T-cell (primary cell): ENCODE measurements at regions not wholly inside any gene's neighbourhood (a gene's known extent, or its start where the extent isn't known, plus 50 kb on each side); places are given as distances from the start of the nearest gene placed in this dataset.

Experiments
- ATAC-seq, 4 experiments: fragments of 200-7000 bp in 3 of 4; fragments of 150-1000 bp in 1 of 4; cut with Tn5 transposase; replicated peaks in 1 of 4; 1 replicate in 3 of 4; 2 replicates in 1 of 4; pipeline ENCODE4 v1.10.0; 2021; ENCODE audit warnings: moderate library complexity in 3 of 4, mild to moderate bottlenecking in 2 of 4, moderate number of reproducible peaks in 1 of 4
- CTCF ChIA-PET, 2 donors: fragments of 300-600 bp; sonication (Branson Sonifier 250); formaldehyde crosslinking; loops; one replicate each; lab custom pipeline; 2022; ENCODE audit warnings: antibody characterized with exemption in 2 of 2; lab: Charles Lee
- POLR2A ChIA-PET, 2 donors: fragments of 300-600 bp; sonication (Branson Sonifier 250); formaldehyde crosslinking; loops; one replicate each; lab custom pipeline; 2022; ENCODE audit warnings: antibody characterized with exemption in 2 of 2; lab: Charles Lee
- DNase-seq, 35 experiments: peaks; one replicate each; pipeline versions ENCODE4 v3.0.0 to v3.0.0-alpha.2; 2013 to 2023
- H3K27ac ChIP-seq: one replicate; pipeline ENCODE4 v1.5.1; 2013; ENCODE audit warnings: low read length
- H3K27me3 ChIP-seq, 2 experiments: replicated peaks in 1 of 2; 1 replicate in 1 of 2; 2 replicates in 1 of 2; pipeline versions ENCODE4 v1.6.1 to v1.7.0; 2013; ENCODE audit warnings: low read length in 1 of 2, mixed read lengths in 1 of 2; ENCODE audit not compliant: control insufficient read depth in 2 of 2, insufficient read depth in 2 of 2; ENCODE audit errors: extremely low read depth in 1 of 2
- H3K36me3 ChIP-seq, 2 donors: 1 replicate in 1 of 2; 2 replicates in 1 of 2; pipeline versions ENCODE4 v1.6.1 to v1.7.0; 2013; ENCODE audit warnings: low read length in 1 of 2; ENCODE audit not compliant: control insufficient read depth in 2 of 2, insufficient read depth in 1 of 2; ENCODE audit errors: extremely low read depth in 1 of 2
- H3K4me1 ChIP-seq, 2 experiments: 1 replicate in 1 of 2; 2 replicates in 1 of 2; pipeline versions ENCODE4 v1.6.1 to v1.7.0; 2013; ENCODE audit warnings: low read length in 2 of 2, mixed read lengths in 1 of 2; ENCODE audit not compliant: insufficient read depth in 2 of 2, control insufficient read depth in 1 of 2; ENCODE audit errors: extremely low read depth in 1 of 2
- H3K4me3 ChIP-seq, 2 donors: 1 replicate in 1 of 2; 2 replicates in 1 of 2; pipeline versions ENCODE4 v1.5.1 to v1.7.0; 2013; ENCODE audit warnings: mild to moderate bottlenecking in 2 of 2, low read length in 1 of 2, moderate library complexity in 1 of 2; ENCODE audit not compliant: control insufficient read depth in 1 of 2; ENCODE audit errors: extremely low read depth in 1 of 2
- H3K9me3 ChIP-seq: 2 replicates; pipeline ENCODE4 v1.7.0; 2013
- H3K27ac Mint-ChIP-seq, 2 donors: one replicate each; pipeline ENCODE4 v1.8.0; 2020 to 2021; ENCODE audit warnings: mild to moderate bottlenecking in 2 of 2, mixed read lengths in 2 of 2
- H3K27me3 Mint-ChIP-seq, 2 donors: one replicate each; pipeline ENCODE4 v1.8.0; 2021 to 2022; ENCODE audit warnings: mixed read lengths in 2 of 2
- H3K36me3 Mint-ChIP-seq: one replicate; pipeline ENCODE4 v1.8.0; 2021; ENCODE audit warnings: mixed read lengths
- H3K4me1 Mint-ChIP-seq, 3 donors: one replicate each; pipeline ENCODE4 v1.8.0; 2020 to 2022; ENCODE audit warnings: mixed read lengths in 3 of 3, mild to moderate bottlenecking in 1 of 3
- H3K4me3 Mint-ChIP-seq, 3 donors: one replicate each; pipeline ENCODE4 v1.8.0; 2020 to 2022; ENCODE audit warnings: mild to moderate bottlenecking in 3 of 3, mixed read lengths in 3 of 3, moderate library complexity in 3 of 3
- H3K9me3 Mint-ChIP-seq, 3 donors: one replicate each; pipeline ENCODE4 v1.8.0; 2020 to 2022; ENCODE audit warnings: mixed read lengths in 3 of 3
- WGBS: methylation state at CpG from one replicate; pipeline ENCODE4 v1.1.5; 2013; ENCODE audit warnings: missing lambda C conversion rate; ENCODE audit not compliant: insufficient coverage; 5-methylcytosine and 5-hydroxymethylcytosine counted together

- ATAC-seq, result no peak
- H3K27me3 Mint-ChIP-seq, result peaks cover 0 to 3% of the 10 kb centered on the region in 2 donors
- Histone ChIP-seq H3K36me3 (no peaks in the 10 kb centered on the region), H3K27ac (no peak overlapping the region), H3K27me3 (peaks cover 0 to 2% of the 10 kb centered on the region in 2 experiments), H3K4me3 (no peak overlapping the region), H3K4me1 (no peaks in the 10 kb centered on the region), H3K9me3 (no peaks in the 10 kb centered on the region)
- no peaks in the 10 kb centered on the region for H3K4me1 Mint-ChIP-seq
- H3K27ac Mint-ChIP-seq, result no peak overlapping the region
- WGBS, result 82% methylated on average over 2 of the region's 3 CpGs
- no peak overlapping the region for H3K4me3 Mint-ChIP-seq
- POLR2A ChIA-PET, result no interaction called here
- CTCF ChIA-PET, result no interaction called here
- DNase-seq, result no peak
- H3K36me3 Mint-ChIP-seq, result no peaks in the 10 kb centered on the region
- peaks cover 3 to 19% (median 14%) of the 10 kb centered on the region in 3 donors for H3K9me3 Mint-ChIP-seq
Observed at GRCh38 chr2:14804902-14805301, 172.4 kb downstream of the LRATD1 start.

DNA sequence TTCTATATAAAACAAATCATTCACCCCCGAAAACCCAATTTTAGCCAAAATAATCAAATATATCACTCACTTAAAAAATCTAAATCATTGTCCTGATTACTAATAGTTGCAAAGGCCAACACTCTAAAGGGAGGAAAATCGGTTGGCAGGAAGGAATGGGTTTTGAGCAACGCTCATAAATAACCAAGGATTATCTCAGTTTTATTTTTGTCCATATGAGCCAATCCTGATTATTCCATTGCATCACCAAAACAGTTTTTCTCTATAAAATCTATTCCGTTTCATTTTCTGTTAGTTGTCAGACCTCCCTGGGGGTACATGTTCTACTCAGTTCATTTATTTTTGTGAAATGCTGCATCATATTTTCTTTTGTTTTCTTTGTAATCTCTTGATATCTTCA is 174.1 kb downstream of the LRATD1 start:
- no peak for ATAC-seq
- Mint-ChIP-seq H3K9me3 (peaks cover 6 to 10% (median 9%) of the 10 kb centered on the region in 3 donors), H3K4me1 (no peaks in the 10 kb centered on the region), H3K36me3 (no peaks in the 10 kb centered on the region), H3K4me3 (no peak overlapping the region), H3K27ac (no peak overlapping the region), H3K27me3 (peaks cover 0 to 3% of the 10 kb centered on the region in 2 donors)
- Histone ChIP-seq H3K27ac (no peak overlapping the region), H3K4me1 (no peaks in the 10 kb centered on the region), H3K36me3 (no peaks in the 10 kb centered on the region), H3K27me3 (peaks cover 0 to 2% of the 10 kb centered on the region in 2 experiments), H3K4me3 (no peak overlapping the region), H3K9me3 (no peaks in the 10 kb centered on the region)
- ChIA-PET CTCF (no interaction called here), POLR2A (no interaction called here)
- no peak for DNase-seq
- no CpG with 5 or more reads among the region's 4 CpGs for WGBS

- no peak overlapping the region for H3K4me3 ChIP-seq
- H3K27me3 Mint-ChIP-seq, result peaks cover 0 to 4% of the 10 kb centered on the region in 2 donors
- POLR2A ChIA-PET, result no interaction called here
- no peaks in the 10 kb centered on the region for H3K36me3 ChIP-seq
- DNase-seq (no peak), ATAC-seq (no peak)
- H3K9me3 ChIP-seq, result no peaks in the 10 kb centered on the region
- H3K4me3 Mint-ChIP-seq, result no peak overlapping the region
- no CpG with 5 or more reads among the region's 1 CpG for WGBS
- H3K9me3 Mint-ChIP-seq, result peaks cover 10 to 23% (median 18%) of the 10 kb centered on the region in 3 donors
- no peaks in the 10 kb centered on the region for H3K36me3 Mint-ChIP-seq
- no peak overlapping the region for H3K27ac ChIP-seq
- no peaks in the 10 kb centered on the region for H3K27me3 ChIP-seq
- no peak overlapping the region for H3K27ac Mint-ChIP-seq
- no peaks in the 10 kb centered on the region for H3K4me1 Mint-ChIP-seq
- CTCF ChIA-PET, result no interaction called here
- no peaks in the 10 kb centered on the region for H3K4me1 ChIP-seq
Observed at GRCh38 chr2:14815201-14815600, 182.7 kb downstream of the LRATD1 start.

DNA sequence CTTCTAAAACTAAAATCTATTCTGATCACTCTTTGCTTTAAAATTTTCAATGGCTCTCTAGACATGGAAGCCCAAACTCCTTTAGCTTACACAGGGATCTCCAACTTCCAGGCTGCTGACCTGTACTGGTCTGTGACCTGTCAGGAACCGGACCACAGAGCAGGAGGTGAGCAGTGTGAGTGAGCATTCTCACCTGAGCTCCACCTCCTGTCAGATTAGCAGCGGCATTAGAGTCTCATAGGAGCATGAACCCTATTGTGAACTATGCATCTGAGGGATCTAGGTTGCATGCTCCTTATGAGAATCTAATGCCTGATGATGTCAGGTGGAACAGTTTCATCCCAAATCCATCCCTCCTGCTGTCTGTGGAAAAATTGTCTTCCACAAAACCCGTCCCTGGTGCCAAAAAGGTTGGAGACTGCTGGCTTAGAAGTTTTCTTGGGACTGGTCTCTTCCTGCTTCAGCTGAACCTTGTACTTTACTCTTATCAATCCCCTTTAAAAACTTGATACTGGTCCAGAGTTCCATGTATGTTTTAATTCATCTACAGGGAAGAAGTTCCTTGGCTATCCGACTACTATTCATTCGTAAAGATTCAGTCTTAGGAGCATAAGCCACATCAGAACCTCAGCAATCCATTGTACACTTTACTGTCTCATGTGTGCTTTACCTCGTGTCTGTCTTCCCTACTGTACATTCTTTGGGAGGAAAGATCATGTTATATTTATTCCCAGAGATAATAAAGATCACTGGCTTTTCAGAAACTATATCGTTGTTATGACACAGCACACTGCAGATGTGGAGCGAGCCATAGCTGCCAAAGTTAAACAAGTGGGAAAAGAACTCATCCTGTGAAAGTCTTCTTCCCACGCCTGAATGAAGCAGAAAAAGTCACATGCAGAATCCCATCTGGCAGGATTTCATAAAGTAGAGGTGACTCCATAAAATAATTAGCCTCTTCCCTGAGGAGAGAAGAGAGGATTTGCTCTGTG is 183.8 kb downstream of the LRATD1 start:
- Histone ChIP-seq H3K9me3 (no peaks in the 10 kb centered on the region), H3K36me3 (no peaks in the 10 kb centered on the region), H3K4me1 (no peaks in the 10 kb centered on the region), H3K4me3 (no peak overlapping the region), H3K27me3 (no peaks in the 10 kb centered on the region), H3K27ac (no peak overlapping the region)
- Mint-ChIP-seq H3K4me1 (no peaks in the 10 kb centered on the region), H3K4me3 (no peak overlapping the region), H3K27me3 (peaks cover 0 to 4% of the 10 kb centered on the region in 2 donors), H3K27ac (no peak overlapping the region), H3K9me3 (peaks cover 7 to 25% (median 22%) of the 10 kb centered on the region in 3 donors), H3K36me3 (no peaks in the 10 kb centered on the region)
- ATAC-seq (no peak), DNase-seq (no peak)
- 82% methylated on average over 3 of the region's 9 CpGs for WGBS
- CTCF ChIA-PET, result no interaction called here
- POLR2A ChIA-PET, result no interaction called here

DNA sequence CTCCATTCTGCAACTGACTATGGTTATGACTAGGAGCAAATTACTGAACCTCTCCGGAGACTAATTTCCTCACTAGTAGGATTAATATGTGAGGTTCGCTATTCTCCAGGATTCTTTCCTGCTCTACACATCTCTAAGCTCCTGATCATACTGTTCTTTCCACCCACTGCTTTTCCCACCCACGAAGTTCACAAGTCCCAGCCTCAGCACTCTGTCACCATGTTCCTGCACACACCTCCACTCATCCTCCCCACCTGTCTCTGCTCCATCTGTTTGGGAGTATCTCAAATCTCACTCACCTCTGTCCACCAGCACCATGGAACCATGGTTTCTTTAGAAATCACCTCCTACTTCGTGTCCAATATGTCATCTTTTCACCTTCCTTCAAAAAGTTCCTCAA is 185.3 kb downstream of the LRATD1 start:
- H3K36me3 ChIP-seq, result no peaks in the 10 kb centered on the region
- H3K4me1 Mint-ChIP-seq, result no peaks in the 10 kb centered on the region
- ChIA-PET CTCF (no interaction called here), POLR2A (no interaction called here)
- H3K27ac ChIP-seq, result no peak overlapping the region
- H3K4me1 ChIP-seq, result no peaks in the 10 kb centered on the region
- H3K9me3 Mint-ChIP-seq, result peaks cover 3 to 21% (median 19%) of the 10 kb centered on the region in 3 donors
- no peak overlapping the region for H3K27ac Mint-ChIP-seq
- H3K4me3 ChIP-seq, result no peak overlapping the region
- 48% methylated on average over 2 of the region's 4 CpGs for WGBS
- ATAC-seq (no peak), DNase-seq (no peak)
- H3K27me3 Mint-ChIP-seq, result peaks cover 0 to 4% of the 10 kb centered on the region in 2 donors
- no peaks in the 10 kb centered on the region for H3K27me3 ChIP-seq
- no peaks in the 10 kb centered on the region for H3K9me3 ChIP-seq
- H3K36me3 Mint-ChIP-seq, result no peaks in the 10 kb centered on the region
- no peak overlapping the region for H3K4me3 Mint-ChIP-seq

DNA sequence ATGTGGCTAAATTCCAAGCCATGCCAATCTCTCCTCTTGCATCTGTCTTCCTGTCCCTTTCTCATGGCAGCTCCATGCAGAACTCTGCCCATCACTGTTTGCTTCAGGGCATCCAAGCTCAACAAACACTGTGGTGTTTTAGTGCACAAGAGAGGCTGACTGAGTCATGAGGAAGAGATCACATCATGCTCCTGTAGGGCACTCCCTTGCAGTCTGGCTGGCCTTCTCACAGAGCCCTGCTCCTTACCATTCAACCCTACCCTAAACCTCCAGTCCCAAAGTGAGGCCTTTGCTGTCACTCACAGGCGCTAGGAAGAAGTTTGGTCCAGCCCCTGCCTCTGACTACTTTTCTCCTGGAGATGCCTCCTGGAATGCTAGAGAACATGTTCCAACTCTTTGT is 194.0 kb downstream of the LRATD1 start:
- CTCF ChIA-PET, result no interaction called here
- no peak overlapping the region for H3K27ac Mint-ChIP-seq
- Histone ChIP-seq H3K36me3 (no peaks in the 10 kb centered on the region), H3K4me3 (no peak overlapping the region), H3K9me3 (no peaks in the 10 kb centered on the region), H3K4me1 (no peaks in the 10 kb centered on the region), H3K27ac (no peak overlapping the region), H3K27me3 (no peaks in the 10 kb centered on the region)
- no peak for DNase-seq
- POLR2A ChIA-PET, result no interaction called here
- ATAC-seq, result no peak
- H3K27me3 Mint-ChIP-seq, result no peaks in the 10 kb centered on the region
- H3K9me3 Mint-ChIP-seq, result peaks cover 0 to 3% (median 0%) of the 10 kb centered on the region in 3 donors
- 88% methylated on average over 1 of the region's 1 CpG for WGBS
- no peaks in the 10 kb centered on the region for H3K36me3 Mint-ChIP-seq
- no peak overlapping the region for H3K4me3 Mint-ChIP-seq
- H3K4me1 Mint-ChIP-seq, result no peaks in the 10 kb centered on the region
